Endothelial cell of umbilical vein (primary cell): ENCODE measurements at regions not wholly inside any gene's neighbourhood (a gene's known extent, or its start where the extent isn't known, plus 50 kb on each side); places are given as distances from the start of the nearest gene placed in this dataset.

Source experiments
- BruUV-seq: library from RNA; stranded (reverse); fragments of 400-500 nt; replicated peaks from 2 replicates; lab custom pipeline; 2021; lab: Mats Ljungman, UMichigan
- CTCF ChIA-PET: fragments of 300-600, 350-600 bp; sonication (Branson Sonifier 250); formaldehyde crosslinking; loops from one replicate; lab custom pipeline; 2021; ENCODE audit warnings: antibody characterized with exemption, inconsistent platforms; lab: Charles Lee
- POLR2A ChIA-PET: fragments of 300-600, 350-600 bp; sonication (Branson Sonifier 250); formaldehyde crosslinking; loops from one replicate; lab custom pipeline; 2021; ENCODE audit warnings: antibody characterized with exemption, inconsistent platforms; lab: Charles Lee
- DNase-seq: peaks from one replicate; pipeline ENCODE4 v3.0.0-alpha.2; 2011; ENCODE audit warnings: low read depth, low spot score
- FAIRE-seq: peaks from 2 replicates; lab custom pipeline; 2011; peaks lifted over from hg19 to GRCh38; lab: Jason Lieb, UNC
- H2AFZ ChIP-seq: 2 replicates; pipeline ENCODE4 v1.6.0; 2012; ENCODE audit warnings: low read depth, low read length, control low read depth, inconsistent platforms
- H3K27ac ChIP-seq: 2 replicates; pipeline ENCODE4 v1.5.1; 2011; ENCODE audit warnings: low read depth, mild to moderate bottlenecking, control low read depth, low read length, moderate library complexity; ENCODE audit not compliant: insufficient read depth
- H3K27me3 ChIP-seq, 2 experiments: 2 replicates each; pipeline versions ENCODE4 v1.6.0 to v1.6.1; 2011; ENCODE audit warnings: low read length in 2 of 2, mixed read lengths in 1 of 2; ENCODE audit not compliant: control insufficient read depth in 2 of 2, insufficient read depth in 2 of 2
- H3K36me3 ChIP-seq, 2 experiments: 2 replicates in 1 of 2; 3 replicates in 1 of 2; pipeline ENCODE4 v1.5.1; 2011; ENCODE audit warnings: low read length in 2 of 2, mild to moderate bottlenecking in 1 of 2, moderate library complexity in 1 of 2; ENCODE audit not compliant: control insufficient read depth in 2 of 2, insufficient read depth in 2 of 2; ENCODE audit errors: extremely low read depth in 1 of 2
- H3K4me1 ChIP-seq: 3 replicates; pipeline ENCODE4 v1.5.1; 2011; ENCODE audit warnings: mild to moderate bottlenecking, low read length; ENCODE audit not compliant: control insufficient read depth, insufficient read depth; ENCODE audit errors: extremely low read depth
- H3K4me2 ChIP-seq: 2 replicates; pipeline ENCODE4 v1.6.1; 2011; ENCODE audit warnings: low read length, control low read depth, mixed read lengths; ENCODE audit not compliant: insufficient read depth
- H3K4me3 ChIP-seq, 3 experiments: fragments of 200-600 bp in 1 of 3; sonication (generic), shearing (Covaris generic) in 1 of 3; replicated peaks in 1 of 3; 2 replicates each; pipeline ENCODE4 v1.5.1; 2011 to 2016; ENCODE audit warnings: control low read depth in 3 of 3, low read length in 3 of 3, mild to moderate bottlenecking in 2 of 3, inconsistent platforms in 1 of 3, low read depth in 1 of 3, moderate library complexity in 1 of 3; ENCODE audit not compliant: insufficient read depth in 1 of 3
- H3K79me2 ChIP-seq: 2 replicates; pipeline ENCODE4 v1.6.0; 2012; ENCODE audit warnings: low read length, inconsistent platforms; ENCODE audit not compliant: control insufficient read depth, insufficient read depth
- H3K9ac ChIP-seq: replicated peaks from 2 replicates; pipeline ENCODE3; 2011; ENCODE audit warnings: low read length, control low read depth; ENCODE audit not compliant: insufficient read depth; ENCODE audit errors: extremely low read depth
- H3K9me1 ChIP-seq: replicated peaks from 3 replicates; pipeline ENCODE4 v1.6.0; 2011; ENCODE audit warnings: mild to moderate bottlenecking, low read length; ENCODE audit not compliant: control insufficient read depth, insufficient read depth; ENCODE audit errors: extremely low read depth
- H3K9me3 ChIP-seq: replicated peaks from 2 replicates; pipeline ENCODE4 v1.5.1; 2012; ENCODE audit warnings: low read length, inconsistent platforms; ENCODE audit not compliant: control insufficient read depth, insufficient read depth
- H4K20me1 ChIP-seq: replicated peaks from 2 replicates; pipeline ENCODE3; 2011; ENCODE audit warnings: mild to moderate bottlenecking, low read length; ENCODE audit not compliant: control insufficient read depth, insufficient read depth; ENCODE audit errors: extremely low read depth
- EZH2 ChIP-seq: IDR thresholded peaks from 2 replicates; pipeline ENCODE4 v1.6.1; 2012; ENCODE audit warnings: borderline replicate concordance, low read depth, mild to moderate bottlenecking, moderate library complexity, low read length, inconsistent platforms; ENCODE audit not compliant: severe bottlenecking
- FOS ChIP-seq: IDR thresholded peaks from 2 replicates; pipeline ENCODE4 v1.6.1; 2011; ENCODE audit warnings: mild to moderate bottlenecking, low read length, moderate library complexity, borderline replicate concordance; ENCODE audit not compliant: insufficient read depth
- JUN ChIP-seq: IDR thresholded peaks from 2 replicates; pipeline ENCODE4 v1.6.1; 2011; ENCODE audit warnings: borderline replicate concordance, low read depth; ENCODE audit not compliant: insufficient read length, insufficient read depth
- MAX ChIP-seq: IDR thresholded peaks from 2 replicates; pipeline ENCODE4 v1.6.1; 2011; ENCODE audit not compliant: insufficient read depth, insufficient read length
- MYC ChIP-seq: IDR thresholded peaks from one replicate; pipeline ENCODE4 v1.6.1; 2011; ENCODE audit warnings: mild to moderate bottlenecking, low read depth, low read length
- POLR2A ChIP-seq: IDR thresholded peaks from 2 replicates; pipeline ENCODE4 v1.6.1; 2012; ENCODE audit warnings: low read depth, mild to moderate bottlenecking, control low read depth, low read length
- POLR2AphosphoS5 ChIP-seq: IDR thresholded peaks from 2 replicates; pipeline ENCODE4 v1.6.1; 2012; ENCODE audit warnings: low read depth, mild to moderate bottlenecking, control low read depth, low read length, moderate library complexity; ENCODE audit not compliant: insufficient read depth
- dilution Hi-C: fragments of 300-500 bp; cut with MboI; formaldehyde crosslinking; loops from one replicate; pipeline ENCODE4 v1.15.0; 2019; ENCODE audit warnings: low sequenced_read_pairs; ENCODE audit not compliant: extremely low pct_ligation_motif_present
- intact Hi-C: fragments of 100-400 bp; cut with micrococcal nuclease; formaldehyde crosslinking; loops from one replicate; pipeline ENCODE4 v1.10.0; 2022
- TF ChIP-seq, protein P1 (sequence below), 2 donors: IDR thresholded peaks; 1 replicate in 1 of 2; 2 replicates in 1 of 2; pipeline ENCODE4 v1.5.1; 2011; ENCODE audit warnings: low read length in 2 of 2, mild to moderate bottlenecking in 2 of 2, moderate library complexity in 2 of 2, control low read depth in 1 of 2, inconsistent platforms in 1 of 2, low read depth in 1 of 2; ENCODE audit not compliant: insufficient read depth in 1 of 2; ENCODE audit errors: extremely low read depth in 1 of 2

DNA sequence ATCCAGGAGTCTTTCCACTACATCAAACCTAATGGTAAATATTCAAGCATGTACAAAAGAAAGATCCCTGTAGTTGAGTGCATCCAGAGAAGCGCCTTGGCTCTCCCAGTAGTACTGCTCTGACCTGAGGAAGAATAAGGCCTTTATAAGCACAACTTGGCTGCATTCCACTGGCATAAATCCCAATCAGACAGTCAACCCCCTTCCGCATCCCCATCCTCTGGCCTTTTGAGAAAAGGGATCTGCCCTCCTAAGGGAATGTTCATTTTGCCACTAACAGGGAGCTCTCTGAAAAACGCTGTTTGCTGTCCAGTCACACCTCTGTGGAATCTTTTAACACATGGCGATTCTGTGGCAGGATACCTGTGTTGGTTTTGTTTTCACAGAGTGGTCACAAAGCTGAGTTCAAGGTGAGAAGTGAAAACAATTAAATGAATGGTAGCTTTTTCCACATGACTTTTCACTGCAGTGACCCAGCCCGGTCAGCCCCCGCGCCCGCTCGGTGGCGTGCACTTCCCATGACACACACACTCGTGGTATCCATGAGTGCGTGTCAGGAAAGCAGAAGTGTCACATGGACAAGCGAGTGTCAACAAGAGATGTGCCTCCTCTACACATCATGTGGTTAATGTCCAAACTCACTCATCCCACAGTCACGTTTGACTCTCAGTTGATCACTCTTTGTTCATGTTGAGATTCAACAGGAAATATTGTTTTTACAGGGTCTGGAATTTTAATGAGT, 112.2 kb upstream of the ENPP6 start:
- intact Hi-C loops (no loop called here), dilution Hi-C loops (no loop called here)
- no peak for FAIRE-seq
- POLR2A ChIA-PET = no interaction called here
- no peak for DNase-seq
- TF ChIP-seq FOS (no peak), MYC (no peak), EZH2 (no peak)
- TF ChIP-seq, protein P1, sequence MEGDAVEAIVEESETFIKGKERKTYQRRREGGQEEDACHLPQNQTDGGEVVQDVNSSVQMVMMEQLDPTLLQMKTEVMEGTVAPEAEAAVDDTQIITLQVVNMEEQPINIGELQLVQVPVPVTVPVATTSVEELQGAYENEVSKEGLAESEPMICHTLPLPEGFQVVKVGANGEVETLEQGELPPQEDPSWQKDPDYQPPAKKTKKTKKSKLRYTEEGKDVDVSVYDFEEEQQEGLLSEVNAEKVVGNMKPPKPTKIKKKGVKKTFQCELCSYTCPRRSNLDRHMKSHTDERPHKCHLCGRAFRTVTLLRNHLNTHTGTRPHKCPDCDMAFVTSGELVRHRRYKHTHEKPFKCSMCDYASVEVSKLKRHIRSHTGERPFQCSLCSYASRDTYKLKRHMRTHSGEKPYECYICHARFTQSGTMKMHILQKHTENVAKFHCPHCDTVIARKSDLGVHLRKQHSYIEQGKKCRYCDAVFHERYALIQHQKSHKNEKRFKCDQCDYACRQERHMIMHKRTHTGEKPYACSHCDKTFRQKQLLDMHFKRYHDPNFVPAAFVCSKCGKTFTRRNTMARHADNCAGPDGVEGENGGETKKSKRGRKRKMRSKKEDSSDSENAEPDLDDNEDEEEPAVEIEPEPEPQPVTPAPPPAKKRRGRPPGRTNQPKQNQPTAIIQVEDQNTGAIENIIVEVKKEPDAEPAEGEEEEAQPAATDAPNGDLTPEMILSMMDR (IDR thresholded peaks at IDR 0.05; ENCODE audit: extremely low read depth in 1 of 2, insufficient read depth in 1 of 2, low read depth in 1 of 2, low read length in 2 of 2) = no peak
- H3K4me2 ChIP-seq = no peak overlapping the region
- H3K9me1 ChIP-seq = no peaks in the 10 kb centered on the region
- no peaks in the 10 kb centered on the region for H4K20me1 ChIP-seq
- H3K36me3 ChIP-seq = no peaks in the 10 kb centered on the region
- no peak overlapping the region for H3K27ac ChIP-seq
- no peak overlapping the region for H3K4me3 ChIP-seq
- H3K4me1 ChIP-seq = no peaks in the 10 kb centered on the region
- BruUV-seq = no TSS peak
- no peaks in the 10 kb centered on the region for H3K27me3 ChIP-seq
- no peaks in the 10 kb centered on the region for H3K9me3 ChIP-seq
- H2AFZ ChIP-seq = no peak overlapping the region
- CTCF ChIA-PET = no interaction called here
- no peaks in the 10 kb centered on the region for H3K79me2 ChIP-seq
- no peak overlapping the region for H3K9ac ChIP-seq

DNA sequence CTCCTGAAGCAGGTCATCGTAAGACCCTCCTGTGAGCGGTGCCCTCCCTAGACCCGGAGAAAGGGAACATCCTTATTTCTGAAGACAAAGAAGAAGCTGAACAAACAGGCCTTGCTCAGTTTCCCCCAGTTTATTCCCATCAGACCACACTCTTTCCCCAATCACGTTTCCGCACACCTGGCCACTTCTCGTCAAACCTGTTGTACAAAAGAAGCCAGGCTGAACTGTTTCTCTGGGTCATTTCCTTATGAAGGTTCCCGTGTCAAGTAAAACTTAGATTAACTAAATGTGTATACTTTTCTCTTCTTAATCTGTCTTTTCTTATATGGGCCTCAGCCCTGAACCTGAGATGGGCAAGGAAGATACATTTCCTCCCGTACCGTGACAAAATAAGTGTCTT, 111.6 kb upstream of the ENPP6 start:
- intact Hi-C loops = no loop called here
- dilution Hi-C loops = no loop called here
- no peaks in the 10 kb centered on the region for H3K27me3 ChIP-seq
- no peaks in the 10 kb centered on the region for H3K9me1 ChIP-seq
- no peak for FAIRE-seq
- no peak overlapping the region for H3K9ac ChIP-seq
- no peak overlapping the region for H3K27ac ChIP-seq
- no peaks in the 10 kb centered on the region for H3K79me2 ChIP-seq
- BruUV-seq = no TSS peak
- H3K4me1 ChIP-seq = no peaks in the 10 kb centered on the region
- H3K4me3 ChIP-seq = no peak overlapping the region
- no peak for TF ChIP-seq POLR2A
- no peak for TF ChIP-seq MYC
- no peak for TF ChIP-seq POLR2AphosphoS5
- no peak for TF ChIP-seq EZH2
- TF ChIP-seq JUN = no peak
- no peak for TF ChIP-seq MAX
- no peak overlapping the region for H2AFZ ChIP-seq
- H4K20me1 ChIP-seq = no peaks in the 10 kb centered on the region
- no peak overlapping the region for H3K4me2 ChIP-seq
- H3K9me3 ChIP-seq = no peaks in the 10 kb centered on the region
- DNase-seq = no peak
- H3K36me3 ChIP-seq = no peaks in the 10 kb centered on the region
- ChIA-PET POLR2A (no interaction called here), CTCF (interaction anchor here (0.9 kb wide), 1 partner anchor 15 kb away, joined by 3 read pairs; no protein-coding TSS in a partner anchor)
